GM23338 (cell line): ENCODE measurements at regions not wholly inside any gene's neighbourhood (a gene's known extent, or its start where the extent isn't known, plus 50 kb on each side); places are given as distances from the start of the nearest gene placed in this dataset.

ENCODE experiments used
- ATAC-seq: fragments of 200-7000 bp; cut with Tn5 transposase; 3 replicates; pipeline ENCODE4 v1.9.1; 2020
- DNase-seq: peaks from one replicate; pipeline ENCODE4 v3.0.0-alpha.2; 2015; ENCODE audit warnings: low spot score
- H2AFZ ChIP-seq: fragments of 200-600 bp; sonication (generic); 2 replicates; pipeline ENCODE4 v1.8.0; 2016; ENCODE audit warnings: antibody characterized with exemption, mild to moderate bottlenecking, moderate library complexity
- H3F3A ChIP-seq: fragments of 200-600 bp; sonication (generic); replicated peaks from 2 replicates; pipeline ENCODE4 v1.8.0; 2017; ENCODE audit warnings: antibody characterized with exemption, mixed run types, low read depth
- H3K27ac ChIP-seq: fragments of 200-600 bp; sonication (generic); 2 replicates; pipeline ENCODE4 v1.6.1; 2016; ENCODE audit warnings: low read depth
- H3K27me3 ChIP-seq: fragments of 200-600 bp; sonication (generic); 2 replicates; pipeline ENCODE4 v1.8.0; 2016; ENCODE audit warnings: mild to moderate bottlenecking, mixed run types, moderate library complexity; ENCODE audit not compliant: insufficient read depth
- H3K36me3 ChIP-seq: fragments of 200-600 bp; sonication (generic); 2 replicates; pipeline ENCODE4 v1.8.0; 2016; ENCODE audit warnings: mild to moderate bottlenecking; ENCODE audit not compliant: insufficient read depth
- H3K4me1 ChIP-seq: fragments of 200-600 bp; sonication (generic); 2 replicates; pipeline ENCODE4 v1.8.0; 2016; ENCODE audit warnings: mild to moderate bottlenecking, moderate library complexity; ENCODE audit not compliant: insufficient read depth
- H3K4me2 ChIP-seq: fragments of 200-600 bp; sonication (generic); 2 replicates; pipeline ENCODE4 v1.7.1; 2017; ENCODE audit warnings: mixed run types
- H3K4me3 ChIP-seq: fragments of 200-600 bp; sonication (generic); 2 replicates; pipeline ENCODE4 v1.6.1; 2016; ENCODE audit warnings: mixed run types
- H3K79me2 ChIP-seq: fragments of 200-600 bp; sonication (generic); replicated peaks from 2 replicates; pipeline ENCODE4 v1.8.0; 2017; ENCODE audit warnings: mild to moderate bottlenecking; ENCODE audit not compliant: insufficient read depth
- H3K9me2 ChIP-seq: fragments of 200-600 bp; sonication (generic); 2 replicates; pipeline ENCODE4 v1.8.0; 2017; ENCODE audit not compliant: insufficient read depth
- H4K20me1 ChIP-seq: fragments of 200-600 bp; sonication (generic); replicated peaks from 2 replicates; pipeline ENCODE4 v1.8.0; 2017; ENCODE audit warnings: mild to moderate bottlenecking; ENCODE audit not compliant: insufficient read depth
- H3K27ac Mint-ChIP-seq: 2 replicates; pipeline ENCODE4 v1.8.0; 2020; ENCODE audit warnings: inconsistent platforms, mild to moderate bottlenecking, moderate library complexity, mixed read lengths
- H3K27me3 Mint-ChIP-seq: 3 replicates; pipeline ENCODE4 v1.8.0; 2022; ENCODE audit warnings: low read depth, mild to moderate bottlenecking, moderate library complexity, mixed read lengths, inconsistent platforms; ENCODE audit not compliant: insufficient read depth, poor library complexity
- H3K36me3 Mint-ChIP-seq: 3 replicates; pipeline ENCODE4 v1.8.0; 2021; ENCODE audit warnings: low read depth, mild to moderate bottlenecking, inconsistent platforms, moderate library complexity, mixed read lengths
- H3K4me1 Mint-ChIP-seq: 3 replicates; pipeline ENCODE4 v1.8.0; 2020; ENCODE audit warnings: mild to moderate bottlenecking, inconsistent platforms, mixed read lengths
- H3K4me3 Mint-ChIP-seq: 3 replicates; pipeline ENCODE4 v1.8.0; 2021; ENCODE audit warnings: moderate library complexity, mild to moderate bottlenecking, inconsistent platforms, mixed read lengths
- H3K9me3 Mint-ChIP-seq: 3 replicates; pipeline ENCODE4 v1.8.0; 2020; ENCODE audit warnings: moderate library complexity, mild to moderate bottlenecking, inconsistent platforms, mixed read lengths
- CREB1 ChIP-seq: fragments of 250-450 bp; sonication (Bioruptor Pico); IDR thresholded peaks from 2 replicates; pipeline ENCODE4 v1.5.0; 2020; ENCODE audit warnings: low read depth, mild to moderate bottlenecking, moderate library complexity
- EZH2 ChIP-seq: fragments of 200-600 bp; sonication (generic); IDR thresholded peaks from one replicate; pipeline ENCODE4 v1.8.0; 2017; ENCODE audit warnings: antibody characterized with exemption, mild to moderate bottlenecking, low read depth; ENCODE audit not compliant: unreplicated experiment
- EZH2phosphoT487 ChIP-seq: fragments of 200-600 bp; sonication (generic); IDR thresholded peaks from one replicate; pipeline ENCODE4 v1.8.1; 2018; ENCODE audit warnings: antibody characterized with exemption; ENCODE audit not compliant: unreplicated experiment
- JUNB ChIP-seq: IDR thresholded peaks from one replicate; pipeline ENCODE4 v1.6.1; 2016; ENCODE audit warnings: antibody characterized with exemption; ENCODE audit not compliant: unreplicated experiment
- NANOG ChIP-seq: IDR thresholded peaks from 2 replicates; pipeline ENCODE4 v1.6.1; 2016; ENCODE audit warnings: antibody characterized with exemption, borderline replicate concordance
- POLR2AphosphoS5 ChIP-seq: IDR thresholded peaks from 2 replicates; pipeline ENCODE4 v1.6.1; 2016; ENCODE audit warnings: antibody characterized with exemption, low read depth
- REST ChIP-seq: IDR thresholded peaks from one replicate; pipeline ENCODE4 v1.6.1; 2018; ENCODE audit warnings: antibody characterized with exemption; ENCODE audit not compliant: unreplicated experiment
- STAT1 ChIP-seq: IDR thresholded peaks from one replicate; pipeline ENCODE4 v1.6.1; 2016; ENCODE audit warnings: antibody characterized with exemption; ENCODE audit not compliant: unreplicated experiment
- ZNF114 ChIP-seq: fragments of 250-450 bp; sonication (Bioruptor Pico); IDR thresholded peaks from 2 replicates; pipeline ENCODE4 v1.5.0; 2020; ENCODE audit warnings: mild to moderate bottlenecking, moderate library complexity
- ZNF331 ChIP-seq: fragments of 250-450 bp; sonication (Bioruptor Pico); IDR thresholded peaks from 2 replicates; pipeline ENCODE4 v1.5.0; 2020; ENCODE audit warnings: low read depth, mild to moderate bottlenecking, moderate library complexity
- TF ChIP-seq, protein P1 (sequence below): fragments of 250-450 bp; sonication (Bioruptor Pico); IDR thresholded peaks from 2 replicates; pipeline ENCODE4 v1.5.0; 2020; ENCODE audit warnings: mild to moderate bottlenecking, moderate library complexity
- TF ChIP-seq, protein P2 (sequence below), 2 experiments: fragments of 200-600 bp in 1 of 2; sonication (generic) in 1 of 2; conservative IDR thresholded peaks; 2 replicates each; pipeline versions ENCODE4 v1.5.1 to v1.6.1; 2016 to 2017; ENCODE audit warnings: antibody characterized with exemption in 2 of 2, low read depth in 2 of 2, mild to moderate bottlenecking in 2 of 2, moderate library complexity in 1 of 2
- TF ChIP-seq, protein P3 (sequence below): IDR thresholded peaks from 2 replicates; pipeline ENCODE4 v1.6.1; 2016; ENCODE audit warnings: antibody characterized with exemption

- ATAC-seq (no peak), DNase-seq (no peak)
- H3K9me3 Mint-ChIP-seq = peaks cover 2% of the 10 kb centered on the region; the same call in 1 of the 3 replicates
- no peaks in the 10 kb centered on the region for H3K79me2 ChIP-seq
- no peak overlapping the region for H3K4me3 Mint-ChIP-seq
- no peaks in the 10 kb centered on the region for H3K36me3 ChIP-seq
- no peak overlapping the region for H3K27ac ChIP-seq
- H3K4me1 ChIP-seq = peaks cover 23% of the 10 kb centered on the region
- no peak overlapping the region for H3K27ac Mint-ChIP-seq
- no peak overlapping the region for H3K4me3 ChIP-seq
- no peak overlapping the region; the same call in 1 of the 2 replicates for H2AFZ ChIP-seq
- H3K27me3 Mint-ChIP-seq = peaks cover 3% of the 10 kb centered on the region
- no peaks in the 10 kb centered on the region for H4K20me1 ChIP-seq
- no peaks in the 10 kb centered on the region for H3K27me3 ChIP-seq
- 0 out of 2 replicates have a peak overlapping the region, but pooled peaks have one; percentile 34 for H3K4me2 ChIP-seq
- H3F3A ChIP-seq = no peaks in the 10 kb centered on the region
- peaks cover 15% of the 10 kb centered on the region; the same call in 2 of the 3 replicates for H3K4me1 Mint-ChIP-seq
- H3K9me2 ChIP-seq = peaks cover 7% of the 10 kb centered on the region
- TF ChIP-seq, protein P1, sequence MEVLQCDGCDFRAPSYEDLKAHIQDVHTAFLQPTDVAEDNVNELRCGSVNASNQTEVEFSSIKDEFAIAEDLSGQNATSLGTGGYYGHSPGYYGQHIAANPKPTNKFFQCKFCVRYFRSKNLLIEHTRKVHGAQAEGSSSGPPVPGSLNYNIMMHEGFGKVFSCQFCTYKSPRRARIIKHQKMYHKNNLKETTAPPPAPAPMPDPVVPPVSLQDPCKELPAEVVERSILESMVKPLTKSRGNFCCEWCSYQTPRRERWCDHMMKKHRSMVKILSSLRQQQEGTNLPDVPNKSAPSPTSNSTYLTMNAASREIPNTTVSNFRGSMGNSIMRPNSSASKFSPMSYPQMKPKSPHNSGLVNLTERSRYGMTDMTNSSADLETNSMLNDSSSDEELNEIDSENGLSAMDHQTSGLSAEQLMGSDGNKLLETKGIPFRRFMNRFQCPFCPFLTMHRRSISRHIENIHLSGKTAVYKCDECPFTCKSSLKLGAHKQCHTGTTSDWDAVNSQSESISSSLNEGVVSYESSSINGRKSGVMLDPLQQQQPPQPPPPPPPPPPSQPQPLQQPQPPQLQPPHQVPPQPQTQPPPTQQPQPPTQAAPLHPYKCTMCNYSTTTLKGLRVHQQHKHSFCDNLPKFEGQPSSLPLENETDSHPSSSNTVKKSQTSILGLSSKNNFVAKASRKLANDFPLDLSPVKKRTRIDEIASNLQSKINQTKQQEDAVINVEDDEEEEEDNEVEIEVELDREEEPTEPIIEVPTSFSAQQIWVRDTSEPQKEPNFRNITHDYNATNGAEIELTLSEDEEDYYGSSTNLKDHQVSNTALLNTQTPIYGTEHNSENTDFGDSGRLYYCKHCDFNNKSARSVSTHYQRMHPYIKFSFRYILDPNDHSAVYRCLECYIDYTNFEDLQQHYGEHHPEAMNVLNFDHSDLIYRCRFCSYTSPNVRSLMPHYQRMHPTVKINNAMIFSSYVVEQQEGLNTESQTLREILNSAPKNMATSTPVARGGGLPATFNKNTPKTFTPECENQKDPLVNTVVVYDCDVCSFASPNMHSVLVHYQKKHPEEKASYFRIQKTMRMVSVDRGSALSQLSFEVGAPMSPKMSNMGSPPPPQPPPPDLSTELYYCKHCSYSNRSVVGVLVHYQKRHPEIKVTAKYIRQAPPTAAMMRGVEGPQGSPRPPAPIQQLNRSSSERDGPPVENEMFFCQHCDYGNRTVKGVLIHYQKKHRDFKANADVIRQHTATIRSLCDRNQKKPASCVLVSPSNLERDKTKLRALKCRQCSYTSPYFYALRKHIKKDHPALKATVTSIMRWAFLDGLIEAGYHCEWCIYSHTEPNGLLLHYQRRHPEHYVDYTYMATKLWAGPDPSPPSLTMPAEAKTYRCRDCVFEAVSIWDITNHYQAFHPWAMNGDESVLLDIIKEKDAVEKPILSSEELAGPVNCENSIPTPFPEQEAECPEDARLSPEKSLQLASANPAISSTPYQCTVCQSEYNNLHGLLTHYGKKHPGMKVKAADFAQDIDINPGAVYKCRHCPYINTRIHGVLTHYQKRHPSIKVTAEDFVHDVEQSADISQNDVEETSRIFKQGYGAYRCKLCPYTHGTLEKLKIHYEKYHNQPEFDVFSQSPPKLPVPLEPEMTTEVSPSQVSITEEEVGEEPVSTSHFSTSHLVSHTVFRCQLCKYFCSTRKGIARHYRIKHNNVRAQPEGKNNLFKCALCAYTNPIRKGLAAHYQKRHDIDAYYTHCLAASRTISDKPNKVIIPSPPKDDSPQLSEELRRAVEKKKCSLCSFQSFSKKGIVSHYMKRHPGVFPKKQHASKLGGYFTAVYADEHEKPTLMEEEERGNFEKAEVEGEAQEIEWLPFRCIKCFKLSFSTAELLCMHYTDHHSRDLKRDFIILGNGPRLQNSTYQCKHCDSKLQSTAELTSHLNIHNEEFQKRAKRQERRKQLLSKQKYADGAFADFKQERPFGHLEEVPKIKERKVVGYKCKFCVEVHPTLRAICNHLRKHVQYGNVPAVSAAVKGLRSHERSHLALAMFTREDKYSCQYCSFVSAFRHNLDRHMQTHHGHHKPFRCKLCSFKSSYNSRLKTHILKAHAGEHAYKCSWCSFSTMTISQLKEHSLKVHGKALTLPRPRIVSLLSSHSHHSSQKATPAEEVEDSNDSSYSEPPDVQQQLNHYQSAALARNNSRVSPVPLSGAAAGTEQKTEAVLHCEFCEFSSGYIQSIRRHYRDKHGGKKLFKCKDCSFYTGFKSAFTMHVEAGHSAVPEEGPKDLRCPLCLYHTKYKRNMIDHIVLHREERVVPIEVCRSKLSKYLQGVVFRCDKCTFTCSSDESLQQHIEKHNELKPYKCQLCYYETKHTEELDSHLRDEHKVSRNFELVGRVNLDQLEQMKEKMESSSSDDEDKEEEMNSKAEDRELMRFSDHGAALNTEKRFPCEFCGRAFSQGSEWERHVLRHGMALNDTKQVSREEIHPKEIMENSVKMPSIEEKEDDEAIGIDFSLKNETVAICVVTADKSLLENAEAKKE (CRISPR knock-in tag) = no peak
- no peak for TF ChIP-seq CREB1 (CRISPR knock-in tag)
- no peak for TF ChIP-seq NANOG
- no peak for TF ChIP-seq ZNF331 (CRISPR knock-in tag)
- TF ChIP-seq, protein P2, sequence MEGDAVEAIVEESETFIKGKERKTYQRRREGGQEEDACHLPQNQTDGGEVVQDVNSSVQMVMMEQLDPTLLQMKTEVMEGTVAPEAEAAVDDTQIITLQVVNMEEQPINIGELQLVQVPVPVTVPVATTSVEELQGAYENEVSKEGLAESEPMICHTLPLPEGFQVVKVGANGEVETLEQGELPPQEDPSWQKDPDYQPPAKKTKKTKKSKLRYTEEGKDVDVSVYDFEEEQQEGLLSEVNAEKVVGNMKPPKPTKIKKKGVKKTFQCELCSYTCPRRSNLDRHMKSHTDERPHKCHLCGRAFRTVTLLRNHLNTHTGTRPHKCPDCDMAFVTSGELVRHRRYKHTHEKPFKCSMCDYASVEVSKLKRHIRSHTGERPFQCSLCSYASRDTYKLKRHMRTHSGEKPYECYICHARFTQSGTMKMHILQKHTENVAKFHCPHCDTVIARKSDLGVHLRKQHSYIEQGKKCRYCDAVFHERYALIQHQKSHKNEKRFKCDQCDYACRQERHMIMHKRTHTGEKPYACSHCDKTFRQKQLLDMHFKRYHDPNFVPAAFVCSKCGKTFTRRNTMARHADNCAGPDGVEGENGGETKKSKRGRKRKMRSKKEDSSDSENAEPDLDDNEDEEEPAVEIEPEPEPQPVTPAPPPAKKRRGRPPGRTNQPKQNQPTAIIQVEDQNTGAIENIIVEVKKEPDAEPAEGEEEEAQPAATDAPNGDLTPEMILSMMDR (conservative IDR thresholded peaks at IDR 0.05; ENCODE audit: low read depth in 2 of 2) = no peak
- no peak for TF ChIP-seq JUNB
- no peak for TF ChIP-seq POLR2AphosphoS5
- TF ChIP-seq EZH2 = no peak
- TF ChIP-seq REST = no peak
- no peak for TF ChIP-seq EZH2phosphoT487
- no peak for TF ChIP-seq ZNF114 (CRISPR knock-in tag)
- TF ChIP-seq, protein P3, sequence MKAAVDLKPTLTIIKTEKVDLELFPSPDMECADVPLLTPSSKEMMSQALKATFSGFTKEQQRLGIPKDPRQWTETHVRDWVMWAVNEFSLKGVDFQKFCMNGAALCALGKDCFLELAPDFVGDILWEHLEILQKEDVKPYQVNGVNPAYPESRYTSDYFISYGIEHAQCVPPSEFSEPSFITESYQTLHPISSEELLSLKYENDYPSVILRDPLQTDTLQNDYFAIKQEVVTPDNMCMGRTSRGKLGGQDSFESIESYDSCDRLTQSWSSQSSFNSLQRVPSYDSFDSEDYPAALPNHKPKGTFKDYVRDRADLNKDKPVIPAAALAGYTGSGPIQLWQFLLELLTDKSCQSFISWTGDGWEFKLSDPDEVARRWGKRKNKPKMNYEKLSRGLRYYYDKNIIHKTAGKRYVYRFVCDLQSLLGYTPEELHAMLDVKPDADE = no peak
- TF ChIP-seq STAT1 = no peak
- H3K36me3 Mint-ChIP-seq = 0 out of 3 replicates have a peak, but pooled peaks cover 2% of the 10 kb centered on the region
These were observed 285.8 kb upstream of the MEF2C start for GRCh38 chr5:89168766-89169165.
